HG03108 (cell line): ENCODE measurements at regions not wholly inside any gene's neighbourhood (a gene's known extent, or its start where the extent isn't known, plus 50 kb on each side); places are given as distances from the start of the nearest gene placed in this dataset.

ENCODE experiments used
- ATAC-seq: cut with Tn5 transposase; IDR thresholded peaks from one replicate; pipeline ENCODE4 v1.9.1; 2021; ENCODE audit warnings: moderate library complexity; ENCODE audit not compliant: unreplicated experiment

DNA sequence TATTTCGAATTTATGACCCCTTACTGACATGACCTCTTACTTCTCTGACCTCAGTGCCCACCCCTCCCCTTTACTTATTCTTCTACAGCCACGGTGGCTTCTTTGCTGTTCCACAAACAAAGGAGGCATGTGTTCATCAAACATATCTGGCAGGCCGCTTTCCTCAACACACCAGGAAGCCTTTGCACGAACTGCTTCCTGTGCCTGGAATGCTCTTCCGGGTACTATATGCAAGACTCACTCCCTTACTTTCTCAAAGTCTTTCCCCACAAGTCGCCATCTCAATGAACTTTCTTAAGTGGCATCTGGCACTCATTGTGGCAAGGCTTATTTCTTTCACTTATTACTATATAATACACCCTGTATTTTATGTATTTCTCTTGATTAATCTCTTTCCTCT lies 351.5 kb upstream of the DDX53 start:
- ATAC-seq = no peak

DNA sequence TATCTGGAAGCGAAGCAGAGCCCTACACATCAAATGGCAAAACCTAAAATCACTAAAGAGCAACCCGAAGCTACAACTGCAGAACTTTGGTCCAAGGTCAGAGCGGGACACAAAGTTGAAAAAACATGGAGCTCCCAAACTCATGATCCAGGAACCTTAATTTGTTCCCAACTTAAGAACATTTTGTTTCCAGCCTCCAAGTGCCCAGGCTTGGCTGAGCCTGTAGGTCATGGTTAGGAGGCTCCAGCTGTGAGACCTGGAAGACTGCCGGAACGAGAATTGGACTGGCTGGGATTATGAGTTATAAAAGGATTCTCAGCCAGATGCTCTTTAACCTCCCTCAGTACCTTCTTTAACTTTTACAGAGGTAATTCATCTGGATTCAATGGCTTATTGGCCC lies 349.1 kb upstream of the DDX53 start:
- no peak for ATAC-seq

DNA sequence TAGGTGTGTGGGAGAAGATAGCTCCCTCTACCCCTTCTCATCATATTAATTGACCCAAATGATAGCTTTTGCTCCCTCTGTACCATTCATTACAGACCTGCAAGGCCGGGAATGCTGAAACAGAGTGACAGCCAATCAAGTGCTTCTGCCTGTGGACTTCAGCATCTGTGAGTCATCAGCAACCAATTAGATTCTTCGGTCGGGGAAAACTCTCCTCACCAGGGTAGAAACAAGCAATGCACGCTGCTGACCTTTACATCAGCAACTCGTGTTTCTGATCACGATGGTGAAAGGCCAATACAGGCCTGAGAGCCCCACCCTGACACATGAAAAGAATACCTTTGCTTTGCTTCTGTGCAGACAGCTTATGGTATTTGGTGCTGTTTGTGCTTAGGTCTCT lies 347.2 kb upstream of the DDX53 start:
- ATAC-seq = no peak

DNA sequence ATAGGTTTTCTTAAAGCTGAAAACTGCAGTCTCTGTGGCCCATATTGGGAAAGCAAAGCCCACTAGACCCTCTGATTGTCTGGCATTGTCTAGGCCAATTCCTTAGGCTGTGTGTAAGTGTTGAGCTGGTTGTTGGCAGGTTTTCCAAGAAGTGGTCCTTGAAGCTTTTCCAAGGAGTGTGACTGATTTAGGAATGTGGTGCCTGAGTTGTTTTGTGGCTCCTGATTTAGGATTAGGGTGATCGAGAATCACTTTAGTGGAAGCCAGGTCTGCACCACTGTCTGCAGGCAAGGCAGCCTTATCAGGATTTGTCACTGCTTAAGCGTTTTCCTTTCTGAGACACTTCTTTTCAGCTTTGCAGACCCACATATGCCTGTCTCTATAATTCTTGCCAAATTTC lies 339.0 kb upstream of the DDX53 start:
- ATAC-seq = no peak

DNA sequence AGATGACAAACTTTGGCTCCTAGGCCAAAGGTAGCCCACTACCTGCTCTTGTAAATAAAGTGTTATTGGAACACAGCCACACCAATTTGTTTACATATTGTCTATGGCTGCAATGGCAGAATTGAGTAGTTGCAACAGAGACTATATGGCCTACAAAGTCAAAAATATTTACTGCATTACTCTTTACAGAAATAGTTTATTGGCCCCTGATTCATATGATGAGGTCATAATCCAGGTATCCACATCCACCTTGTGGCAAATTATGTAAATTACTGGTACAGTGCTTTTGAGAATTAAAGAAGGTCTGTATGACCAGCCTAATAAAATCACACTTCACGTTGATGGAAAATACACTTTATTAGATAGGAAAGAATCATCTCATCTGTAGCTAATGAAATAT lies 337.0 kb upstream of the DDX53 start:
- ATAC-seq = no peak

DNA sequence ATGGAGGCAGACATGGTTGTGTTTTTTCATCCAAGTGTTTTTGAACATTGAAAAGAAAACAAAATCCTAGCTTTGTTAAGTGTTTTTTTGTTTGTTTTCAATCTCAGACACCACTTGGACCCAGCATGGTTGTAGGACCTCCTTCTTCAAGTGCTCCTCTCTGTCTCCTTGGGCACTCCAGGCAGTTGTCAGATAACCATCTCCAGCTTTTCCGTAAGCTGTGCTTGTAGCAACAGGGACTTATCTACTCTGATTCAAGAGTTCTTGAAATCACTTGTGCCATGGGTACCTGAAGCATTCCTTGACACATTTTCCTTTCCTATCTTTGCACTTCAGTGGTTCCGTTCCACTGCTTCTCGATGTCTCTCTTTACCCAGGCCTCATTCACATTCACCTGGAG lies 334.9 kb upstream of the DDX53 start:
- ATAC-seq = no peak

DNA sequence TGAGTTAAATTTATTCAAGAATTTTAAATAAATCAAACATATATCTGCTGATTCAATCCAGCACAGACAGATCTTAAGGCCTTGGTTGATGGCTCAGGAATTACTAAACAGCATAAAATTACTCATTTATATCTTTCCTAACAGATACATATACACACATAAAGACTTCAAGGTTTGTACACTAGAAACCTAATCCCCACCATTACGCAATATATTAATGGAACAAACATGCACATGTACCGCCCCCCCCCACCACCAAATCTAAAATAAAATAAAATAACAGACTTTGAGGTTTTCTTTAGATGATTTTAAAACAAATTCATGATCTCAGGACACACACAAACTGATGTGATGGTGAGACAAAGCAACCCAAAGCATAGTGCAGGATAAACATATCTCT lies 333.9 kb upstream of the DDX53 start:
- ATAC-seq = no peak

DNA sequence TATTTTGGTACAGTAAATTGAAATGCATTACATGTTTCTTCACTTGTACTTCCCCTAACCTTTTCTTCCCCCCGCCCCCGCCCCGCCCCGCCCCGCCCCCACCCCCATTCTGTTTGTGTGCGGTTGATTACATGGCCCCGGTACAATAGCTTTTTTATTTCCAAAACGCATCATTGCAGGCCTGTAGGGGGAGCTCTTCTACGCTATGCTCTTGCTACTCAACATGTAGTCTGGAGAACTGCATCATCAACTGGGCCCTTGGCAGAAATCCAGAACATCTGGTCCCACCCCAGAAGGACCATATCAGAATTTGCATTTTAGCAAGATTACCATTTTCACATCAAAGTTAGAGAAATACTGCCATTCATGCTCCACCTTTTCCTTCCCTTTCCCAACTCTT lies 333.3 kb upstream of the DDX53 start:
- no peak for ATAC-seq

DNA sequence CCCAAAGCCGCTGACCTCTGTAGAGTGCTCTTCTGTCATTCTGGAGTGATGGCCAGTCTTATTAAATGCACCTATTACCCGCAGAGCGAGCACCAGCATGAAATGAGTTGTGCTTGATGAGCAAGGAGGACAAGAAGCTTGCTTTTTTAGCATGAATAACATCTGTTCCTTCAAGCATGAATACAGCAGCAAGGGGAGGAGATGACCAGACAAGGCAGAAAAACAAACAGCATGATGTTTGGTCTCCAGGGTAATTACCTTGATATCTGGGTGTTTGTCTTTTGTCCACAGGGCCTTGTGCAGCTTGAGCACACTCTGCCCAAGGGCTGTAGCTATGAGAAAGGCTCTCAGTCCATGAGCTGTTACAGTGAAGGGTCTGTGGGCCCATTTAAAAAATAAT lies 324.8 kb upstream of the DDX53 start:
- no peak for ATAC-seq

DNA sequence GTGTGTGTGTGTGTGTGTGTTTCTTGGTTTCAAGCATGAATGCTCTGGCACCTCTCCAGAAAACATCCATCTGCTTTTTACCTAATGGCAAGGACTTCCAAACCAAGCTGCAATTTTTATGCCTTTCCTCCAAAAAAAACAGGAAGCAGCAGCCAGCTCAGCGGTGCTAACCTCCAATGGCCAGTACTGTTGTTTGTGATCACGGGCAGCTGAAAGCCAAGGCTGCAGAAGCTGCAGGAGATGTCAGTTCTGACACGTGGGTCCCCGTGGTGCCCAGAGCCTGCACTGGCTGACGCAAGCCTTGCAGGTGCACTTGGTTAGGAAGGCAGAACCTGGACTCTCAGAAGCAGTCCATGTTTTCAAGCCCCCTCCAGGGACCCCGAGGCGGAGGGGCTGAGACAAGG lies 313.6 kb upstream of the DDX53 start:
- no peak for ATAC-seq

DNA sequence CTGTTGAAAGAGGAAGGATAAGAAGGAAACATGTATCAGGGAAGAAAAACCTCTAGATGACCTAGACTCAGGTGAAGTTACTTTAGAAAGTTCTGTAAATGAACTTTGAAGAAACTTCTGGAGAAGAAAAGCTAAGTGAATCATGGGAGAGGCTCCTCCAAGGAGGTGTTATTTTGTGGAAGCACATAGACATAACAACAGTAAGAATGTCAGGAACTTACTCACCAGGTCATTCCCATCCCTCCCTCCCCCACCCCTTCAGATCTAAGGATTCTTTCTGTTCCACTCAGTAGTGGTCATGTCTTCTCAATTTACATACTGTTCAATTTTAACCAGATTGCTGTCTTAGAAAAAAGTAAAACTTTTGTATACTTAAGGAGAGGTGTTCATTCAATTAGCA lies 310.5 kb upstream of the DDX53 start:
- no peak for ATAC-seq

DNA sequence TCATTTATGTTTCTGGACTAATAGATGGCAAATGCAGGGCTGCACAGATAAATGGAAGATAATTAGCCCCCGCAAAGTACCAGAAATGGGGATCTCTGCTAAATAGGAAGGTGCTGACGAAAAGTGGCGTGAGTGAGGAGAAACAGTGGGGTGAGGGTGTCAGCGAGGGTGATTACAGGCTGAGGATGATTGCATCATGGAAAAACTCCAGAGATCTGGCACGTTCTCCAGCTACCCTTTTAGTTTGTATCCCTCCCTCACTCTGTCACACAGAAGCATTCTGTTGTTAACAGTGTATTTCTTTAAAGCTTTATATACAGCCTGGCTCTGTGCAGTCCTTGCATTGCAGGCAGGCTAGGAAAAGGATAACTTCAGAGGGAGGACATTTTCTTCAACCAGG lies 309.6 kb upstream of the DDX53 start:
- no peak for ATAC-seq

DNA sequence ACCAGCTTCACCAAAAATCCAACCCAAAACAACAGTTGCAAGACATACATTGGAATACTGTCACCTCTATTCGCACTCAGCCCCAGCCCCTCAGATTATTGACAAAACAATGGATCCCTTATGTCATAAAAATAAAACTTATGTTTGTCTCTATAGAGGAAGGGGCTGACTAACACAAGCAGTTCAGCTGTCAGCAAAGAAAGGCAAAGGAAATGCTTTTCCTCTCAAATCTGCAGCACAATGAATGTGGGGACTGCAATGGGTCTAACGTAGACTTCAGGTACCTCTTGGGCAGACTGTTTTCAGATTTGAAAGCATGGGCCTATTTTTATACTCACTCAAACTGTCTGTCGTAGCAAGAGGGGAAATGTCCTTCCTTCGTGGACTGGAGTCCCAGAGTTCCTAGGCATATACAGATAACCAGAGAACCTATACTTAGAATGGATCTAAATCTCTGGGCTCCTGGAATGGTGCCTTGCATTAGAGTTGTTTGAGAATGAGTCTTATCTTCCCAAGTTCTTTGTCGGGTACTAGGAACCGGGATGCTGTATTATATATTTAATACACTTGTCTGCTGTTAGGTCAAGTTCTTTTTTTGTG lies 307.7 kb upstream of the DDX53 start:
- no peak for ATAC-seq

DNA sequence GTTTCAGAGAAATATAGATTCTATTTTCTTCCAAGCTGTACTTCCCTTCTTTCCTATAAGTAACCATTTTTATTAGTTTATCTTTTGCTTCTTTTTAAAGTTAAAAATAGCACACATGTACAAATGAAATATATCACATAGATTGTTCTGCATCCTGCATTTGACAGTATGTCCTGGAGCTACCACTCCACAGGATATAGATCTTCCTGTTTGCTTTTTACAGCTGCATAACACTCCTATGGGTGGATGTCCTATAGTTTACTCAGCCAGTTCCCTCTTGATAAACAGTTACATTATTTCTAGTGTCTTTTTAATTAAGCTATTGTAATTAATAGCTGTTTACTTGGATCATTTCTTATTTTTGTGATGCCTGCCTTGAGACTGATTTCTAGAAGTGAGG lies 301.6 kb upstream of the DDX53 start:
- ATAC-seq = no peak

DNA sequence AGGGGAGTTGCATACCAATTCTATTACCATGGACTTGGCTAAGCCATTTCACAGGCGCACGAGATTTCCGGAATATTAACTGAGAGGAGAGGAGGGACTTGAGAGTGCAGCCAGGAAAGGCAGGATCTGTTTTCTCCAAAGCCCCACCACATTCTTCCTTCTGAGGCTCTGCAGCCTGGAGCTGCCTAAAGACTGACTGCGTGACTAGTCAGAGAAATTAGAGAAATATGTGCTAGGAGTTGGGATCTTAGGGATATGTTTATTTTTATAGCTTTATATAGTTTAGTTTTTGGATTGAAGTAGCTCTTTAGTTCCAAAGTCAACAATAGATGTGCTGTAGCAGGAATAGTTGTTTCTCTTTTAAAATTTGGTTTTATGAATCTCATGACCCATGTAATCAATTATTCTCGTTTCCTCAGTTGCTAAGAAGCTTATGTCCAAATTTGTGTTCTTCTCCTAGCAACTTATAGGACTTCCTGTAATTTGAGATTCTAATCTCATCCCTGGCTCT lies 300.1 kb upstream of the DDX53 start:
- no peak for ATAC-seq

DNA sequence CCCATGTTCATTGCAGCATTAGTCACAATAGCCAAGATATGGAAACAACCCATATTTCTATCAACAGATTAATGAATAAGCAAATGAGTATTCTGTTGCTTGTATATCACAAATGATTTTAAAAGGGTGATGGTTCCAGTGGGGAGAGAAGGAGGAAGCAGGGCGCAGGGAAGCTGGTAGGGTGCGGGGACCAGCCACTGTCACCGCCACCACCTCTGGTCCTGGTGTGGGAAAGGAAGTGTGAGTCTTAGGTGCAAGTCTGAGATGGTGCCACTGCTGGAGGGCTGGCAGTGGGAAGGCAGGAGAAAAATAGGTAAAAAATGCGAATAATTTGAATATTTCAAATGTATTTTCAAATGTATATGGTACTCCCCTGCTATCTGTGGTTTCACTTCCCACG lies 286.8 kb upstream of the DDX53 start:
- ATAC-seq = no peak

DNA sequence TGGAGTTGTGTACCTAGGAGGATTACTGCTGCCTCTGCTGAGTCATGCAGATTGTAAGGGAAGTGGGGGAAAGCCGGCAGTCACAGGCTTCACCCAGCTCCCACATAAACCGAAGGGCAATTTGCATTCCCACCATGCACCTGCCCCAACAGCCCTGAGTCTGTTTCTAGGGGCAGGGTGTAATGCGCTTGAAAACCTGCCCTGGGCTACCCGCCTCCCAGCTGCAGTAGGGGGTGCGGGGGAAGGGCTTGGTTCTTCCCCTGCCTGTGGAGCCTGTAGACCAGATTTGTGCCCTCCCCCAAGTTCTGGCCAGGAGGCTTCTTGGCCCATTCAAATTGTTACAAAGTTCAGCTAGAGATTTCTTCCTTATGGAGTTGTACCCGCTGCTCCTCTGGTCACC lies 269.2 kb upstream of the DDX53 start:
- no peak for ATAC-seq

DNA sequence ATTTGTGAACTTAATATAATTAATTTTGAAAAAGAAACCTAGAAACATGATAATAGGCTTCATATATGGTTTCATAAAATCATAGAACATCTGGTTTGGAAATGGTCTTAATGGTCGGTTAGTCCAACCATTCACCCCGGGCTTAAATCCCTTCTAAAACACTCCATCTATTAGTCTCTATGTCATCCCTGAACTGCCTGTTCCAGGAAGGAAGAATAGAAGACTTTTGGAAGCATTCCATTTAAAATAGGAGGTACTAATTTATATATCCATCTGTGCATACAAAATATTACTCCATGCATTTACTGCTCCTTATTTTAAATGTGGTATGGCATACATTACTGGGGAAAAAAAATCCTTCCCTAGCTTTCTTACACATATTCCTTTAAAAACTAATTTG lies 262.2 kb upstream of the DDX53 start:
- no peak for ATAC-seq

DNA sequence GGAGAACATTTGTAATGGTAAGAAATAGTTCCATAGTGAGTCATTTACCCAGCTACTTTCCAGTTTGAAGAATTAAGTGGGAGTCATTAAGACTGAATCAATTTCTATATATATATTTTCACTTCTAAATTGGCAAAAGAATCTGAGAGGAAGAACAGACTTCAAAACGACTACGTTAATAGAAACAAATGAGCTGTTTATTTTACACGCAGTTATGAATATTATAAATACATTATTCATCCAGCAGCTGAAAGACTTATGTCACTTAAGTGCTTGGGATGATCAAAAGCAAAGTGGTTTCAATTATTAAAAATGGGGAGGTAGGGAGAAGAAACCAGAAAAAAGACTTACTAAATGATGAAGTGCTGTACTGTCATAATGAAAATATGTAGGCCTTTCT lies 260.5 kb upstream of the DDX53 start:
- no peak for ATAC-seq

DNA sequence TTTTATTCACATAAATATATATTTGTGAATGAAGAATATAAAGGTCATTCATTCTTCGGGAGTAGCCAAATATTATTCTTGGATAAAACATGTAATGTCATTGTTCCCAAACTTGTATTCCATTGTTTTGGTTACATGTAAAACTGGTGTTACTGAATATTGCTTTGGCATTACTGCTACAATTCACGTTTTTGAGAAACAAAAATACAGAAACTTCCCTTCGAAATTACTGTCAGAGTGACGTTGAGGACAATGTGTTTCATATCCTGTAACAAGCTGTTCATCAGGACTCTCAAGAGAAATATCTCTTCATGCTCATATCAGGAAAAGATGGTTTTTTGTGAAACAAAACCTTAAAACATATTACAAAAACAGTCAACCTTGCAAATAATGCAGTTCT lies 258.9 kb upstream of the DDX53 start:
- ATAC-seq = no peak

DNA sequence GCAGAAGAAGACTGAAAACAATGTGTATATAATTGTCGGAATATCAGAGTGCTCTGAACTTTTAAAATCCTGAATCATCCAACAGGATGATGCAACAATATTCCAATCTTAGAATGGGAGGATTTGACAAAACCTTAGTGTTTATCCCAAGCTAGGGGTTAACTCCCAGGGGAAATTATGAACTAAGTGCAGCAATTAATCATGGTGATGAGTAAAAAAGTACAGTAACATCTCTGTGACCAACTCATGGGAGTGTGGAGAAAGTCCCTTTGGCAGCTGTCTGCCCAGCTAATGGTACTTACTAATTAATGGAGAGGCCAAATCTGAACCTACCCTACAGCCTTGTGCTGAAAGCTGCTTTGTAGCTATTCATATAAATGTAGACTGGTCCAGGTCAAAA lies 257.6 kb upstream of the DDX53 start:
- ATAC-seq = no peak

DNA sequence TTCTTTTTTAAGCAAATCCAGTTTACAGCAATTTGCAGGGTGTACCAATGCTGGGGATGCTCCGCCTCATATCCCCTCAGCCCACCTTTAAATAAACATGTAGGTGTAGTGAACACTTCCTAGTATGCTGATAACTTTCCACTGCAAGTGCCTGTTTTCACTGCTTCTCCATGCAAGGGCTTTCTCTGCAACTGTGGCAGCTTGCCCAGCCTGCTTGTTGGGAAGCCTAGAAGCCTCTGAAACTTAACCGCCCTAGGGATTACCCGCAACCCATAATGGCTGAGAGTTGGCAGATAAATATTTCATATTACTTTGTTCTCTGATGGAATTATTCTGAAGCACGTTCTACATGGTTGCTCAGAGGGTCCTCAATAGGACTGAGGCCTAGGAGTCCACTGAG lies 253.7 kb upstream of the DDX53 start:
- ATAC-seq = no peak

DNA sequence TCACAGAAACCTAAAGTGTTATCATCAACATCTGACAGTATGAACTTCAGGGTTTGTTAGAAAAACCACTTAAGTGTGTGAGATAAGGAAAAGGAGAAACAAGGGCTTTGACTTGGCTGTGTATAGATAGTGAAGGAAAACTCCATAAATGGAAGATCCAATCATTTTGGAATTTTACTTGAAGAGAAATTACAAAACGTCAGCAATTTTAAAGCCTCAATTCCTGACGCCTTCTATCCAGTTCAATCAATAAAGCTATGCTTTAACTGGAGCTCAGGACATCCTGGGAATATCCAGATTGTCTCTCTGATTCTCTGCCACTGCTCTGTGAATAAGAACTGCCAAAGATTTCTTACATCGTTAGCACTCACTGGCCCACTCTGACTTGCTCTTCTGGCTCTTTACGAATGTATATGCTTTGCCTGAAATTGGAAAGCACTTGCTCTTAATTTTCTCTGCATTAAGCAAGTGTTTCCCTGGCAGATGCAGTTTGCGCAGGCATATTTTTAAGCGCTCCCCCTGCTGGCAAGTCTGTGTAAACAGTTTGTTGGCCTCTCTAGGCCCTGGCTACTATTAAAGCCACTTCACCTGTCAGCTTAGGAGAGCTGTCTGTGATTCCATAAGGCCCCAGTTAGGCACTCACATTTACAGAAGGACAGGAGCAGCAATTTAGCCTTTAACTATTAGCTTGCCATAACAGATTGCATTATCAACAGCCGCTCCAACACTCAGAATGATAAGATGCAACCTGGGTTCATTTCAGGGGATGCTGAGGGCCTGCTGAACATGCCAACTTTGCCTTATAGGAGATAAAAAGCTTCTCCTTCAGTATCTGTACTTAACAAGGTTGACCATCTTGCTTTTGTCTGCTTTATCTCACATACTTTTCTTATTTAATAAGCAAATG lies 251.4 kb upstream of the DDX53 start:
- ATAC-seq = no peak
